ENCODE measurements at regions not wholly inside any gene's neighbourhood (a gene's known extent, or its start where the extent isn't known, plus 50 kb on each side); places are given as distances from the start of the nearest gene placed in this dataset.

DNA sequence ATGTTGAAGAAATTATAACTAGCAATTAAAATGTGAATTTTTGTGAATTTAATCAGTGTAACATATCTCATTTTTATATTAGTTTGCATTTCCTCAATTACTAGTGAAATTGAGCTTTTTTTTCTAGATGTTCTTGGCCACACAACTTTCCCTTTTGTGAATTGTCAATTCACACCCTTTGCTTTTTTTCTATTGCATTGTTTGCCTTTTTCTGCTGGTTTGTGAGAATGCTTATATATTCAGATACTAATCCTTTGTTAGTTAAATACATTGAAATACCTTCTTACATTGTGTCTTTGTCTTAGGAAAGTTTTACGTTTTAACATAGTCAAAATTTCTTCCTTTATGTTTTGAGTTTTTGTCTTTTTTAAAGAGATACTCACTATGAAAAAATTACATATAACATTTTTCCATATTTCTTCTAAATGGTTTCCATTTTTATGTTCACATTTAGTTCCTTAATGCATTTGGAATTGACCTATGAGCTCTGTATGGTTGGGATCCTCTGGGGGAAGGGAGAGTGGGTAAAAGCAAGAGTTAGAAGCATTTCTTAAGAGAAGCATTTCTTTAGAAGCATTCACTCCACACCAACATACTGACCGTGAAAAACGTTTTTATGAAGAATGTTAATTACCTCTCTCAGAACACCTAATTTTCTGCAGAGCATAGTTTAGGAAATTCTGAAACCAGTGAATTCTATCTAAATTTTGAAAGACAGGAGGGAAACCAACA is 126.0 kb downstream of the CAPZA3 start:
- no TSS peak for BruUV-seq (replicated peaks)

More for the DNA sequence above, 126.0 kb downstream of the CAPZA3 start:
- intact Hi-C loops (cut with micrococcal nuclease): loop anchor here (10.0 kb wide), 1 partner anchor 429 kb away; no protein-coding TSS in a partner anchor
- Histone ChIP-seq H3K9me1 (replicated peaks; ENCODE audit: control insufficient read depth, extremely low read depth, insufficient read depth, low read length) (no peaks in the 10 kb centered on the region), H3K36me3 (ENCODE audit: control insufficient read depth in 2 of 2, extremely low read depth in 1 of 2, insufficient read depth in 2 of 2, low read length in 2 of 2) (no peaks in the 10 kb centered on the region), H4K20me1 (replicated peaks; ENCODE audit: control insufficient read depth, extremely low read depth, insufficient read depth, low read length) (no peaks in the 10 kb centered on the region), H3K4me3 (replicated peaks in 1 of 3; ENCODE audit: insufficient read depth in 1 of 3, low read depth in 1 of 3, low read length in 3 of 3) (no peak overlapping the region), H3K79me2 (ENCODE audit: control insufficient read depth, insufficient read depth, low read length) (no peaks in the 10 kb centered on the region), H2AFZ (ENCODE audit: low read depth, low read length) (no peak overlapping the region), H3K27me3 (ENCODE audit: control insufficient read depth in 2 of 2, insufficient read depth in 2 of 2, low read length in 2 of 2) (peaks cover 0 to 2% of the 10 kb centered on the region in 2 experiments), H3K4me2 (ENCODE audit: insufficient read depth, low read length) (no peak overlapping the region), H3K27ac (ENCODE audit: insufficient read depth, low read depth, low read length) (no peak overlapping the region), H3K9ac (replicated peaks; ENCODE audit: extremely low read depth, insufficient read depth, low read length) (no peak overlapping the region), H3K4me1 (ENCODE audit: control insufficient read depth, extremely low read depth, insufficient read depth, low read length) (no peaks in the 10 kb centered on the region), H3K9me3 (replicated peaks; ENCODE audit: control insufficient read depth, insufficient read depth, low read length) (no peaks in the 10 kb centered on the region)
- ChIA-PET POLR2A (no interaction called here), CTCF (interaction anchor here (1.1 to 1.2 kb wide), 2 partner anchors 319 to 323 kb away, joined by 3 to 7 read pairs; no protein-coding TSS in a partner anchor)
- no peak for DNase-seq (ENCODE audit: low read depth, low spot score)
- dilution Hi-C loops (cut with MboI; ENCODE audit: extremely low pct_ligation_motif_present, low sequenced_read_pairs): no loop called here
- no peak for FAIRE-seq
- TF ChIP-seq, protein P1, sequence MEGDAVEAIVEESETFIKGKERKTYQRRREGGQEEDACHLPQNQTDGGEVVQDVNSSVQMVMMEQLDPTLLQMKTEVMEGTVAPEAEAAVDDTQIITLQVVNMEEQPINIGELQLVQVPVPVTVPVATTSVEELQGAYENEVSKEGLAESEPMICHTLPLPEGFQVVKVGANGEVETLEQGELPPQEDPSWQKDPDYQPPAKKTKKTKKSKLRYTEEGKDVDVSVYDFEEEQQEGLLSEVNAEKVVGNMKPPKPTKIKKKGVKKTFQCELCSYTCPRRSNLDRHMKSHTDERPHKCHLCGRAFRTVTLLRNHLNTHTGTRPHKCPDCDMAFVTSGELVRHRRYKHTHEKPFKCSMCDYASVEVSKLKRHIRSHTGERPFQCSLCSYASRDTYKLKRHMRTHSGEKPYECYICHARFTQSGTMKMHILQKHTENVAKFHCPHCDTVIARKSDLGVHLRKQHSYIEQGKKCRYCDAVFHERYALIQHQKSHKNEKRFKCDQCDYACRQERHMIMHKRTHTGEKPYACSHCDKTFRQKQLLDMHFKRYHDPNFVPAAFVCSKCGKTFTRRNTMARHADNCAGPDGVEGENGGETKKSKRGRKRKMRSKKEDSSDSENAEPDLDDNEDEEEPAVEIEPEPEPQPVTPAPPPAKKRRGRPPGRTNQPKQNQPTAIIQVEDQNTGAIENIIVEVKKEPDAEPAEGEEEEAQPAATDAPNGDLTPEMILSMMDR (IDR thresholded peaks at IDR 0.05; ENCODE audit: extremely low read depth in 1 of 2, insufficient read depth in 1 of 2, low read depth in 1 of 2, low read length in 2 of 2): no peak
- no peak for TF ChIP-seq POLR2A (IDR thresholded peaks at IDR 0.05; ENCODE audit: low read depth, low read length)
- TF ChIP-seq MYC (IDR thresholded peaks at IDR 0.05; ENCODE audit: low read depth, low read length): no peak
- TF ChIP-seq POLR2AphosphoS5 (IDR thresholded peaks at IDR 0.05; ENCODE audit: insufficient read depth, low read depth, low read length): no peak
- TF ChIP-seq GATA2 (IDR thresholded peaks at IDR 0.05; ENCODE audit: insufficient read depth, insufficient read length, low read depth, low read length): no peak
- no peak for TF ChIP-seq JUN (IDR thresholded peaks at IDR 0.05; ENCODE audit: borderline replicate concordance, insufficient read depth, insufficient read length, low read depth)
- TF ChIP-seq, protein P2, sequence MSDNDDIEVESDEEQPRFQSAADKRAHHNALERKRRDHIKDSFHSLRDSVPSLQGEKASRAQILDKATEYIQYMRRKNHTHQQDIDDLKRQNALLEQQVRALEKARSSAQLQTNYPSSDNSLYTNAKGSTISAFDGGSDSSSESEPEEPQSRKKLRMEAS (IDR thresholded peaks at IDR 0.05; ENCODE audit: insufficient read depth, insufficient read length): no peak
- no peak for TF ChIP-seq EZH2 (IDR thresholded peaks at IDR 0.05; ENCODE audit: borderline replicate concordance, low read depth, low read length, severe bottlenecking)
- TF ChIP-seq FOS (IDR thresholded peaks at IDR 0.05; ENCODE audit: borderline replicate concordance, insufficient read depth, low read length): no peak
